NCI-H82 treated with DMSO at 0.1 percent for 48 hours (cell line): ENCODE measurements at regions not wholly inside any gene's neighbourhood (a gene's known extent, or its start where the extent isn't known, plus 50 kb on each side); places are given as distances from the start of the nearest gene placed in this dataset.
"Not testable (repeated sequence)": the region's sequence is repeated elsewhere in the genome, so short reads cannot be mapped to it uniquely, and the experiment has no call there.

Experiments
- DNase-seq: peaks from one replicate; lab custom pipeline; 2025; ENCODE audit not compliant: unreplicated experiment; lab: John Stamatoyannopoulos, UW

DNA sequence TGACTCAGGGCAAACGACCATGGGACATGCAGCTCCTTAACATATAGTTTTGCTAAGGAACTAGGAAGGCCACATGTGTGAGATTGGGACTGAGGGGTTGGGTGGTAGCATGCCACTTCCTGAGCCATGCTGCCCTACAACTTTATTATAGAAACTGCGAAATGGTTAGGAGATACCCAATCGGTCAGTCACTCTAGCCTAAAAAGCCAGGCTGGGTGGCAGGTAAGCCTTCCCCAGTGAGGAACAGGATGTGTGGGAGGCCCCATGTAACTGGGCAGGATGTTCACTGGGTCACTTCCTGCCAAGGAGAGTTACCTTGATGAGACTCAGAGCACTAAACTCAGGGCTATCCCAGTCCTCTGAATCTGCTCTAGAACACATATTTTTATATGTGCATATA, 123.5 kb downstream of the MAP3K7 start:
- DNase-seq, result no peak

DNA sequence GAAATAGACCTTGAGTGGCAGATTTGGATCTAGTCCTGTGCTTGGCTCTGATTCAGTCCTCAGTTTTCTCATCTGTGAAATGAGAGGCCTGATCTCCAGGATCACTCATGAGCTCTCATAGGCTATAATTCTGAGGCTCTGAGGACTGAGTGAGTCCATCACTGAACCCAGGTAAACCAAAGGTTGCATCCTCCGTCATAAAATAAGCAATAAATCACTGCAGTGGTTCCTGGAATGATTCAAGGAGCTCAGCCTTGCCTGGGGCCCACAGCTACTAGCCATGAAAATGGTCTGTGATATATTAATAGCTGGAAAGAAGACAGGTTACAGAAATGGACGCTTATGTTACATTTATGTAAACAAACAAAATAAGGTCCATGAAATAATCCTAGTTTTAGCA, 124.8 kb downstream of the MAP3K7 start:
- no peak for DNase-seq

DNA sequence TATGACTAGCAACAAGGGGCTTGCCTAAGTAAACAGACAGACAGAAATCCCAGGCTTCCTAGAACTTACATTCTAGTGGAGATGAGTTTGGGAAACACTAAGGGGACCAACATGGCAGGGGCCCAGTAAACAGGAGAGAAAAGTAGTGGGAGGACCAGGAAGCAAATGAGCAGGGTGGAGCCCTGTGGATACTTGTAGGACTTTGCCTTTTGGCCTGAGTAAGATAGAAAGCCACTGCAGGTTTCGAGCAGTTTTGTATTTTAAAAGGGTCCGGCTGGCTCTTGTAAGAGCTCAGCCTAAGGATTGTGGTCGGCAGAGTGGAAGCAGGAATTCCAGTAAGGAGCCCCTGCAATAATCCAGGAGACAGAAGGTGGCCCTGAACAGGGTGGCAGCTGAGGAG, 125.5 kb downstream of the MAP3K7 start:
- no peak for DNase-seq

DNA sequence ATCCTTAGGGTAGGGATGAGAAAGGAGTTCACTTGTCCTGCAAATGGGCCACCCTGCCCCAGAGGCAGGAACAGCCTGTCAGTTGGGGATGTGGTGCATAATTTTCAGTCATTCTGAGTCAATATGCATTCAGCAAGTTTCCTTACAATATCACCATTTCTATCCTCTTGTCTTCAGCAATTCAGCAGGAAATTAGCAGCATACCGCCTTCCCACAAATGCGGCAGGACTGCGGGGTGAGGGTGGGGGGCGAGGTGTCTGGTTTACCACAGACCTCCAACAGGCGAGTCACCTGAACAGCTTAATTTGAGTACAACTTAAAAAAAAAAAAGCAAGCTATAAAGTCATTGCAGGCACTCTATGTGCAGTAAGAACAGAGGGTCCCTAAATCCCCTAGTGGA, 126.8 kb downstream of the MAP3K7 start:
- no peak for DNase-seq

DNA sequence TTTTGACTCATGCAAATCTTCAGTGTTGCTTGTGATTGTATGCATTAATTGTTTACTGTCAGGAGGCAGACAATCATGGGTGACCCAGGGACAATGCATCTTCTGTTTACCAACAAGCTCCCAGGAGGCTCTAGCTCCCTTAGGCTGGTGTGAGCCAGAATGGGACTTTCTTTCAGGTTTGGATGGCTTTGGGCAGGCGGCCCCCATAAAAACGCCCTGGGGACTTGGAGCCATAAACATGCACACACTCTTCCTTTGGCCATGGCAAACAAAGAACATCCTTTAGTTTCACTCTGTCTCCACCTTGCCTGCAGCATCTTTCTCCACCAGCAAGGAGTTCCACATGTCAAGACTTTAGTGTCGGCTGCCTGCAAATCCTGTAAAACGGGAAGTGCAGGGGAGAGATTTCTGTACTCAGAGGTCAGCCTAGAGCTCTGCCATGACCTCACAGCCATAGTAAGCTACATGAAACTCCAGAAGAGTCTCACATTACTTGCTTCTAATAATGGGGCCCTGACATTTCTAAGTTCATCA, 127.6 kb downstream of the MAP3K7 start:
- DNase-seq, result no peak

DNA sequence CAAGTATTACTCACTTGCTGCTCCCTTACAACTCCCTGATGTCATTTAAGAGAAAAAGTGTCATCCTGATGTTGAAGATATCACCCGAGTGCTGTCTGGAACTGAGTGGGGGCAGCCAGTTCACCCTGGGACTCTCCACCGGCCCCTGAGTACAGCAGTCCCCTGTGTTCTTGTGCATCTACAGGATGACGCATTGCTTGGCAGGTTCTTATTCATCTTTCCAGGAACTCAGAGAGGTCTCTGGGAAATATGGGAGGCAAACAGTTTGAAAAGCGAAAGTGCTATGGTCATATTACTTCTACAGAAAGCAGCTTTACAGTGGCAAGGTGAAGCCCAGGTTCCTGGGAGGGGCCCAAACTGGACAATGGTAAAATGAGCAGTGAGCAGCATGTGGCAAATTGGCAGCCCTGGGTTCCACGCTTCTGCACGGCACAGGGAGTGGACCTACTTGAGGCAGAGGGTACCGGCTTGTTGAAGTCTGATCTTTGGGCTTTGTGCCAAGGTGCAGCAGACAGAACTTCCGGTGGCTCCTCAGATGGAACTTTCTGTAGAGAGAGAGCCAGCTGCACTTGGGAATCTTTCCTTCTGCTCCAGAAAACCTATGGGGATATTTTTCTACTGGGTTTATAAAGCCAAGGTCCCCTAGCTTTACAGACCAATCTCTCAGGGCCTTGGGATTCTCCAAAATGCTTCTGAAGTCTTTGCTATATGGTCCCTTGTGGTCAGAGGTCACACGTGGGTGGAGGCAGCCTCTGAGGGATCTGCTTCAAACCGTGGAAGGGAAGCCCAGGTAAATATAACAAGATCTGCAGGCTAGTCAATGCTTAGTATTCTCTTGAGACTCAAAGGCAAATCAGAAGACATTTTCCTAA, 128.3 kb downstream of the MAP3K7 start:
- DNase-seq, result no peak

DNA sequence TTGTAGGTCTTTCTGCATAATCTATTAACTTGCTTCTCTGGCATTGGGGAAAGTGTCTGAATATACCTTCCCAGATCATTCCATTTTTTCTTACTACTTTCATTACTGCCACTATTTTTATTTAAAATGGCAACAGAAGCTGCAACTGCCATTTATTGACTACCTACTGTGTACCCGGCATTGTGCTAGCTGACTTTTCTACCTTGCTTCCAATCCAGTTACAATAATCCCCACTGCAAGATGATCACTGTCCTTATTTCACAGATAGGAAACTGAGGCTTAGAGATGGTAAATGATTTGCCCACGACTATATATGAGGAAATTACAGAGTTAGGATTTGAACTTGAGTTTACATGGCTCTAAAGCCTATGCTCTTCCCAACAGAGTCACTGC, 129.0 kb downstream of the MAP3K7 start:
- DNase-seq, result no peak

DNA sequence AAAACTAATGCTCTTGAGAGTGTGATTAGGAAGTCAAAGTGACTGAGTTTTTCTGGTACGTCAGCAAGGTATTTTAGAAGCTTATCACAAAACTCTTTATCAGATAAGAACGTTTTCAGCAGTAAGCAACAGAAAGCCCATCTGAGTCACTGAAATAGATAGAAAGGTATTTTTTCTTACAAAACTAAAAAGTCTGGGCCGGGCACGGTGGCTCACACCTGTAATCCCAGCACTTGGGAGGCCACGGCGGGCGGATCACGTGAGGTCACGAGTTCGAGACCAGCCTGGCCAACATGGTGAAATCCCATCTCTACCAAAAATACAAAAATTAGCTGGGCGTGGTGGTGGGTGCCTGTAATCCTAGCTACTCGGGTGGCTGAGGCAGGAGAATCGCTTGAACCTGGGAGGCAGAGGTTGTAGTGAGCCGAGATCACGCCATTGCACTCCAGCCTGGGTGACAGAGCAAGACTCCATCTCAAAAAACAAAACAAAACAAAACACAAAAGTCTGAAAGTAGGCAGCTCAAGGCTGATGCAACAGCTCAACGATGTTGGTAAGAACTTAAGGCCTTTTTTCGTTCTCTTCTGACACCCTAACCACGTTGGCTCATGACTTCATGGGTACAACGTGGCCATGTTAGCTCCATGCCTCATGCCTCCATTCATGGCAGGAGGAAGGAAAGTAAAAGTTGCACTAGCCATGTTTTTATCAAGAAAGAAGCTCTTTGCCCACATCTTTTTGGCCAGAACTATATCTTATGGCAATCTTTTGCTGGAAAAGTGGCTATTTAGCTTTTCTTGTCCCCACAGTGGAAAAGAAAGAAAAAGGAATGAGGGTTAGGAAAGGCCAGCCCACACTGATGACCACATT, 129.6 kb downstream of the MAP3K7 start:
- not testable (repeated sequence) for DNase-seq

DNA sequence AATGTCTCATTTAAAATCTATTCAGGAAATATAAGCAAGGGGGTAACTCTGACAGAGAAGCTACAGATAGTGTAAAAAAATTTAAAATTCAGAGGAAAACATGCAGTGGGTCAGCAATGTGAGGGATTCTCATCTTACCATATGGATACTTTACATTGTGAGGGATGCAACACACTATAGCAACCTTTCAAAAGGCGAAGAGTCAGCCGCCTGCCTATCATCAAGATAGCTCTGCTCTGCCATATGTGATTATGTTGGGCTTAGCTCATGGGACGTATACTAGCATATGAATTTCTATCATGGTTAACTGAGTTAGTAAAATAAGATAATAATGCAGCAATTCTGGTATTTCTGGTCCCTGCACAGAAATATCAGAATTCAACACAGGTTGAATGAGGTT, 130.9 kb downstream of the MAP3K7 start:
- DNase-seq, result no peak

DNA sequence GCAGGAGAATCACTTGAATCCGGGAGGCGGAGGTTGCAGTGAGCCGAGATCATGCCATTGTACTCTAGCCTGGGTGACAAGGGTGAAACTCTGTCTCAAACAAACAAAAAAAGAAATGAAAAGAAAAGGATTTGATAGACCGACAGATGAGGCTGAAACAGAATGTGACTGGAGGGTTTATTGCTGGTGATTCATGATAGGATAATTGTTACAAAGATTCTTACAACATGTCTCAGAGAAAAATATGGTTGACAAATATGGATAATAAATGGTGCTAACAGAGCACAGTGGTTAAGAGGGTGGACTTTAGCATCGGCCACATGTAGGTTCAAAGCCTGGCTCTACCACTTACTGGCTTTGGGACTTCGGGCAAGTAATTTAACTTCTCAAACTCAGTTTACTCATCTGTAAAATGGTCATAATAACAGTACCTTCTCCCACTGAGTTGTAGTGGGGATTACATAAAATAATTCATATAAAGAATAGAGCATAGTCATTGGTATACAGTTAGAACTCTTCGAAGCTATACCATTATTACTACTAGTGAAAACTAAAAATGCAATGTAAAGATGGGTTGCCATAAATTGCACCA, 131.9 kb downstream of the MAP3K7 start:
- DNase-seq, result no peak

DNA sequence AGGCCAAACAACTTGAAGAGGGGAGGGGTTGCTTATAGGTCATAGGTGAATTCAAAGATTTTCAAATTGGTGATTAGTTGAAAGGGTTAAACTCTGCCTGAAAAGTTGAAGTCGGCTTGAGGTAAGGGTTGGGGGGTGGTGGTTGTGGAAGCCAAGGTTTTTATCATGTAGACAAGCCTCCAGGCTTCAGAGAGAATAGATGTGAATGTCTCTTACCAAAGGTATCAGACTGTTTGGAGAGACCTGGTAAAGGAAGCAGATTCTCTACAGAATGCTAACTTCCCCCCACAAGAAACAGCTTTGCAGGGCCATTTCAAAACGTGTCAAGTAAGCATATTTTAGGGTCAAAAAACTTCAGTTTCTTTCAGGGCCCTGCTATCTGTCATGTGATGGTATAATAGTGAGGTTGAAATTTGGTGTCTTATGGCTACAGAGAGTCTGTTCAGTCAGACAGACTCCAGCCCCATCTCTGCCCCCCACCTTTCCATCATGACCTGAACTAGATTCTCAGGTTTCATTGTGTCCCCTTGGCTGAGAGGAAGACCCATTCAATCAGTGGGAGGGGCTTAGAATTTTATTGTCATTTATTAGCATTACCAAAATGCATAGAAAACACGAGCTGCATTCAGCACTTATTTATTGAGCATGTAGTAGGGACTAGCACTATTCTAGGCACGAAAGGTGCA, 136.5 kb downstream of the MAP3K7 start:
- DNase-seq, result no peak

DNA sequence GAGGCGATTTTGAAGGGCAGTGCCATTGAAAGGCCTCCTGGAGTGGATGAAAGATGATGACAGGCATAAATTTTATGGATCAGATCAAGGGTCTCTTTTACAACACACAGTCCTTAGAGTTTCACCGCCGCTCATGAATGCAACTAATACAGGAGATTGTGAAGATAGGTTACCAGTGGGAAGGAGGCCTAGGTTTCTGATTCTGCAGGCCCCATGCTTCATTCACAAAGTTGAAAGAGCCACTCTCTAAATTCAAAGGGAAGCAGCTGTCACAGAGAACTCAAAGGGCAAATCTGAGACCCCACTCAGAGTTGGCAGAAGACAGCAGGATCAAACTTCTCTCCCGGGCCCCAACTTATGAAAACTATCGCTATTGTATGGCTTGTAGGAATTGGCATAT, 137.6 kb downstream of the MAP3K7 start:
- DNase-seq, result no peak

DNA sequence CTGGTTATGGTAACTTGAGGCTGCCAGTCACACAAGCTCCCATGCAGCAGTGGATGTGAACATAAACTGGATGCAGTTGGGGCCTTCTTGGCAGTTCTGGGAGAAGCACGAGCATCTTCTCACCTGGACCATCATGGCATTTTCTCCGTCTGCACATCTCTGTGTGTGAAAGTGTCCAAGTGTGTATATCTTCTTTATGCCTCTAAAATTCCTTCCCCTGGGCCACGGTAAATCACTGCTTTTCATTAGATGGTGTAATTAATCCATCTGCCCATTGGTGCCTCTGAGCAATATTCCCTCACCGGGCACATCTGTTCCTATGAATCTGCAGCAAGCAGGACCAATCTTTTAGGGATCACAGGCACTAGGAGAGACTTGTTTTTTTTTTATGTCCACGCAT, 138.0 kb downstream of the MAP3K7 start:
- peak; percentile 15 for DNase-seq

DNA sequence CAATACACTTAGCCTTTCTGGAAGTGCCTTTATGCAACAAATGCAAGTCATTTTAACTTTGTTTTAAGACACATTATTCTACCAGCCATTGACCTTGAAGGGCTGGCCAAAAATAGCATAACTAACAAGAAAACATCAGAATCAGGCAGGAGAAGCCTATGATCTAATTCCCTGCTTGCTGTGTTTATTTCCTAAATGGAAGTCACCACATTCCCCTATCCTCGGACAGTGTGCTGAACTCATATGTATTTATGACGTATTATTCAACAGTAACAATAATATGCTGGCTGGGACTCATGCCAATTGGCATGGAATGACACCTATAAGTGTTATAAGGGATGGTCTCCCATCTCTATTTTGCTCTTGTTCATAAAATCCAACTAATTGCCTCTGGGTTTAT, 140.7 kb downstream of the MAP3K7 start:
- no peak for DNase-seq

DNA sequence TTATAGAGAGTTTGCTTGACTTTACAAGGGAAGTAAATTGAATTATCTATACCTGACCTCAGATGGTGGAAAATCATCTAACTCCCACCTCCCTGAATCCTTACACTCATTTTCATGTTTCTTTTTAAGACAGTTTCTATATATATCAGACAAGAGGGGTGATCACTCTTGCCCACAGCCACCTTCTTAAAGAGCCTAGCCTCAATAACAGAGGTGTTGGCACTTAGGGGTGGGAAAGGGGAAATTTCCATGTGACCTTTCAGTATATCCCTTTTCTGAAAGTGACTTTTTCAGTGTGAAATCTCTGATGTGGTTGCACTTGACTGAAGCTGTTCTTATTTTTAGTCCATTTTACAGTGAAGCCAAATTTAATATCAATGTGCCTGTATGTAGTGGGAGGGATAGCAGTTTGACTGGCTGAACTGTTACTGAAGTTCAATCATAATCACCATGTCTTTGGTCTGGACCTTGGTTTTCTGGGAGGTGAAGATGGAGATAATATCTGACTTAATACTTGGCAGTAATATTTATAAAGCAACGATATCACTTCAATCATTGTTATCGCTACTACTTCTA, 141.3 kb downstream of the MAP3K7 start:
- no peak for DNase-seq

DNA sequence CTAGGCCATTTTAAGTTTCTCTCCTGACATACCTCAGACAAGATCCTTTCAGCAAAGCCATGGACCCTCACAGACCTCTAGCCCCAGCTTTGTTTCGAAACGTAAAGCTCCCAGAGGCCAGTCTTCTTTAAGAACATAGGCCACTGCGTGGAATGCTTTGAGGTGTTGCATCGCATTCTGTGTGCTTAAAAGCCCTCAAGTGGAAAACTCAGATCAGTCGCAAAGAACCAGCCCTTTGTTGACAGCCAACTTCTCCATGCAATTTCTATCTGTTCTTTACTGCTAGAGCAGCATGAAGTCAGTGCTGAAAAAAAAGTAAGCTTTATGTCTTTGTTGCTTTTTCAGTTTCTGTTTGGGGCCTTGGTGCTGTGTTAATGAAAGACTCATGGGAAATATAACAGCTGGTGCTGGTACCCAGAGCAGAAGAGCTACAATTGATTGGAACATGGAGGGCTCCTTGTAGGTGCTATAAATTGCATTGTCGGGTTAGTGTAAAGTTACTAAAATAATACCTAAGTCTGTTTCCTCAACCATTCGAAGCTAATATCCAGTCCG, 142.6 kb downstream of the MAP3K7 start:
- DNase-seq, result no peak

DNA sequence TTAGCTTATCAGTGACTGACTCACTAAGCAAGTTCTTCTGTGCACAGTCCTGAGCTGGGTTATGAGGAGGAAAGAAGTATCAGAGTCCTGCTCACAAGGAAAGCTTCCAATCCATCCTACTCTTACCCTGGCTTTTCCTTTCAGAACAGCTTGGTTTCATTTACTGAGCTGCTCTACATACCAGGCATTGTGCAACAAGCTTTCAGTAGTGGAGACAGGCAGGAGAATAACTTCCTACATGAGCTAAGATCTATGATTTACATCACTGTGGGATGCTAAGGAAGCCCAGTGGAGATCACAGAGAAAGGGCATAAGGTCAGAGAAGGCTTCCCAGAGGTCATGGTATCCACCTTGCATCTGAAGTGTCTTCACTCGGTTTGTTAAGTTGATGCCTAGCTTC, 144.5 kb downstream of the MAP3K7 start:
- no peak for DNase-seq

DNA sequence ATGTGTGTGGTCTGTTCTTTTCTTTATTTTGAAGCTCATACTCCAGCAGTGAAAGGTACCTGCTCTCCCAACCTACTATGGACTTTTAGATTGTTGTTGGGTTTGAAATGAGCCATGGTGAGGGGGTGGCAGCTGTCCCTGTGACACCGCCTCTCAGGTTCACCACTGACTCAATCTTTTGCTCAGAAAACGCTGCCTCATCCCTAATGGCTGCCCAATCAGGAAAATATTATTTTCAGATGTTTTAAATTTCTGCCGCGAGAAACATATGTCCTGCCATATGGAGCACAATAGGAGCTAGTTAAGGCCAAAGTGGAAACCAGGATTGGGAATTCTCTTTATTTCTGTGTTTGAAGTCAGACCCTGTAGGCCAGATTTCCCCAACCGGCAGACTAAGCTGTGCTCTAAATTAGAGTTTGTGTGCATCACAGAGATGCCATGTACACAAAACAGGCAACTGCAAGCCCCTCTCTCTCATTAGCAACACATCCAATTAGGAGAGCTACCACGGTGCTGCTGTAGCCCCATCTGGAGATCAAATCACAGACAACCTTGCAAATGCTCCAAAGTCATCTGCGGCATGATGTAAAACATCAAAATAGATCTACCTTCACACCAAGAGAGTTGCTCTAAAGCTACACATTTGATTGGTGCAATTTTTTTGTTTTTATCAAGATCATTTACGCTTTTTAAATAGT, 144.1 kb upstream of the BACH2 start:
- DNase-seq, result peak; percentile 78

DNA sequence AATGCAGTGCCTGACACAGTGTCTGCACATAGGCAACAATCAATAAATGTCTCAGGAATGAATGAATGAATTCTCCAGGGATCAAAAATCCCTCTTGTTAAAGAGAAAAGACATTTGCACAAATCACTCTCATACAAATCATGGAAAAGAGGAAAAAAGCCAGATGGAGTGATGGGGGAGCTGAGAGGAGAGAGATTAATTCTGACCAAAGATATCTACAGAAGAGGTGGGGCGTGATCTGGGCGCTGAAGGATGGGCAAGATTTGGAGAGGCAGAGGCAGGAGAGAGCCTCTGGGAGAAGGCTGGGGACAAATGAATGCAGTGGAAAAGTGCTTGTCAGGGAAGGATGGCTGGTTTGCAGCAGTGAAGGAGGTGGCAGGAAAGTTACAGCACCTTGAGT, 142.9 kb upstream of the BACH2 start:
- no peak for DNase-seq

DNA sequence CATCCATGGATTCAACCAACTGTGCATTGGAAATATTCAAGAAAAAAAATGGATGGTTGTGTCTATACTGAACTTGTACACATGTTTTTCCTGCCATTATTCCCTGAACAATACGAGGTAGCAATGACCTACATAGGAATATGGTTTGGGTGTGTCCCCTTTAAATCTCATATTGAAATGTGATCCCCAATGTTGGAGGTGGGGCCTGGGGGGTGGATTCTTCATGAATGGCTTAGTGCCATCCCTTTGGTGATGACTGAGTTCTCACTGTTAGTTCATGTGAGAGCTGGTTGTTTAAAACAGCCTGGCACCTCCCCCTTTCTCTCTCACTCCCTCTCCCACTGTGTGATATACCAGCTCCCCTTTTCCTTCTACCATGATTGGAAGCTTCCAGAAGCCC, 139.8 kb upstream of the BACH2 start:
- no peak for DNase-seq
